ENCODE measurements at regions not wholly inside any gene's neighbourhood (a gene's known extent, or its start where the extent isn't known, plus 50 kb on each side); places are given as distances from the start of the nearest gene placed in this dataset.

DNA sequence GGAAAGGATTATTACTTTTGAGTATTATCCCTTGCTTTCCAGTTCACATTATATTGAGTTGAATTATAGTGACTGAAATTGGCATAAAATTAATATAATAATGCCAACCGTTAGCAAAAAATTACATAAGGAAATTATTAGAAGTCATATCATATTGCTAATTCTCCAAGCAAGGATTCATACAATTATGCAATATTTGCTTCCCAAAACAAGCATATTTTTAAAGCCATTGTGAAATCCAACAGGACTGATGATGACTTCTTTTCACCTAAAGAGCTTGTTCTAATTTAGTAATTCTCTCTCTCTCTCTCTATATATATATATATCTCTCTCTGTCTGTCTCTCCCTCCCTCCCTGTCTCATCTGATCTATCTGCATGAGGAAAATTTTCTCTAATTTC, 283.5 kb downstream of the DSEL start:
- DNase-seq (ENCODE audit: low read depth in 3 of 3) = no peak

DNA sequence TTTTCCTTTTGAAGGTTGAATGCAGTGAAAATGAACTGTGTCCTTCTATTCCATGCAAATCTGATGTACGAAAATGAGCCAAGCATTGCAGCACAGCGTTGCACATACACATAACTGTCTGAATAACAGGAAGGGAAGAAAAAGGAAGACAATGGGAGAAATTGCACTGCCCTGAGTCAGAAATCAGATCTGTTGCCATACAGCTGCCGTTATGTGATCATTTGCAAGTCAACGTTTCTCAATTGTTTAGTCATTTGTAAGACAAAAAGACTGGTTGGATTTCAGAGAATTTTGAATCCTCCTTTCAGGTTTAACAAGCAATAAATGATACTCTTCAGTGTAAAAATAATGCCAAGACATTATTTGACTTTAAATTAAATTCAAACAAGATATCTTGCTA, 284.1 kb downstream of the DSEL start:
- no peak for DNase-seq (ENCODE audit: low read depth in 3 of 3)

DNA sequence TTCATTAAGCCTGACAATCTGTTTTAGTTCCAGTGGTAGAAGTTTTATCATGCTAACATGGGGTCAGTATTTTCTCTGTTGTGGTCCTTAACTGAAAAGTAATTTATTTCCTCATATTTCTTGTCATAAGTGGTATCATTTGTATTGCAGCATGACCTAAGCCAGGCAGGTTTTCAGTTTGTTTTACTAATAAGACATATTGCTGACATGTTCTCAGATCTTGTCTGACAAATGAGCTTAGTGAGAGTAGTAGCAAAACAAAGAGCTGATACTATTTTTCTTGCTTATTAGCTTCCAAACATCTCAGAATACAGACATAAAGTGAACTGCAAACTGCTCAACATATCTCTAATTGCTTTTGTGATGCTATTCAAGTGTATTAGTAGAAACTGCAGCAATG, 293.6 kb downstream of the DSEL start:
- DNase-seq (ENCODE audit: low read depth in 3 of 3) = no peak

DNA sequence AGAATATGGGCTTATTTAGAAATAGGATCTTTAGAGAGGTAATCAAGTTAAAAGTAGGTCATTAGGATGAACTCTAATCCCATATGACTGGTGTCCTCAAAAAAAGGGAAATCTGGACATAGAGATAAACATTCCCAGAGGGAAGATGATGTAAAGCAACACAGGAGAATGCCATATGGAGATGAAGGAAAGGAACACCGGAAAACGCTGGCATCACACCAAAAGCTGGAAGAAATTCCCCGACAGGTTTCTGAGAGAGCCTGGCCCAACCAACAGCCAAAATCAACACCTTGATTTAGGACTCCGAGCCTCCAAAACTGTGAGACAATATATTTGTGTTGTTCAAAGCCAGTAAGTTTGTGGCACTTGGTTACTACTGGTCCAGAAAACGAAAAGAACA, 296.7 kb downstream of the DSEL start:
- no peak for DNase-seq (ENCODE audit: low read depth in 3 of 3)

DNA sequence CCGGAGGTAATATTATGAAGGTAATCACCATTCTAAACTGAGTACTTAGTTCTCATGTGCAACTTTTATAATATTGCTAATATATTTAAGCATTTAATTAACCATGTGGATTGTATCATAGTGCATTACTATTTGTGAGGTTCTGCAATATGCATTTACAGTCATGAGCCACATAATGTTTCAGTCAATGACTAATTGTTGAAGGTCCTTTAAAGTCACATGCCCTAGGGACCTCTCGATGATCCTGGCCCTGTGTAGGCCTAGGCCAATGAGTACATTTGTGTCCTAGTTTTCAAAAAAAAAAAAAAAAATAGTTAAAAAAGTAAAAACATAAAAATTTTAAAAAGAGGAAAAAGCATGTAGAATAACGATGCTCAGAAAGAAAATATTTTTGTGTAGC, 298.0 kb downstream of the DSEL start:
- DNase-seq (ENCODE audit: low read depth in 3 of 3) = no peak

DNA sequence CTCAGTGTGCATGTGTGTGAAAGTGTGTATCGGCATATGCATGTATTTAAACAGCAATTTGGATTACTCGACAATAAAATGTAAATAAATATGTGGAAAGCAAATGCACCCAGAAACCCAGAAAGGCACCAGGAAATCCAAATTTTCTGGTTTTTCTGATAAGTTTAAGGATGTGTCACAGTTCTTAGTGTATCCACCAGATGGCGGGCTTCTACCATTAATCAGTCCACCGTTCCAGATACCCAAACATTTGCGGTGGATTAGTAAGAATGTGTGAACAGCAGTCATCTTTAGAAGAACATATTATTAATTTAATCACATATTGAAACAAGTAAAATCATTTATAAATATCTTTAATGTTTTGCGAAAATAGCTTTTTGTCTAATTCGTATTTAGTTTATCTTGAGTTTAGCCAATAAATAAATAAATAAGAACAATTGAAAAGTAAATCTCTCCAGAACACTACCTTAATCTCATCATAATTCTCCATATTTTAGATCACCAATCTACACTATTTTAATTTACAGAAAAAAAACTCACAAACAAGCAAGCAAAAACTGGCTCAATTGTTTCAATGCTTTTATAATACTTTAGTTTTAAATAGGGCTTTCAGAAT, 298.9 kb downstream of the DSEL start:
- DNase-seq (ENCODE audit: low read depth in 3 of 3) = peak; percentile 13 to 49 (median 26)

DNA sequence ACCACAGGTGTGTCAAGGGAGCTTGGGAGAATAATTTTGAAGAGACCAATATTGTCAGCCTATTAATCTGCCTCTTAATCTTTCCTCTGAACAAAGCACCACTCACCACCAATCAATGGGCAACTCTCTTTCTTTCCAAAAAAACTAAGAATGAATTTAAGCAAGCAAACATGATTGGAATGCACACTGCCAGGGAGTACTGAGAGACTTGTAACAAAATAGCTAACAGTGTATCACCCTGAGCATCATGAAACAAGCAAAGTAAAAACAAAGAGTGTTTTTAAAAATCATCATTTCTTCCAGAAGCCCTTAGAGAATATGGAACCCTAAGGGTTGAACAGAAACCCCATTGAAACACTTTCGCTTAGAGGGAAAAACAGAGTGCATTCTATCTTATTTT, 299.7 kb downstream of the DSEL start:
- no peak for DNase-seq (ENCODE audit: low read depth in 3 of 3)

DNA sequence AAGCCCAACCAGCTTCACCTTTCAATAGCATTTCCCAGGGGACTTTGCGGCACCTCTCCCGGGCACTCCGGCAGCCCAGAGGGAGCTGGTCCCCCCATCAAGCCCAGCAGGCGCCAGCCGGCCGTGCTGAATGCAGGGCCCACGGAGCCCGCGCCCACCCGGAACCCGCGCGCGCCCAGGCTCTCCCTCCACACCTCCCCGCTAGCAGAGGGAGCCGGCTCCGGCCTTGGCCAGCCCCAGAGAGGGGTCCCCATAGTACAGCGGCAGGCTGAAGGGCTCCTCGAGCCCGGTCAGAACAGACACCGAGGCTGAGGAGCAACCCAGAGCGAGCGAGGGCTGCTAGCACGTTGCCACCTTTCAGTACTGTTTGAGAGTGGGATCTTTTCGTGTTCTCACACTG, 300.8 kb downstream of the DSEL start:
- no peak for DNase-seq (ENCODE audit: low read depth in 3 of 3)

DNA sequence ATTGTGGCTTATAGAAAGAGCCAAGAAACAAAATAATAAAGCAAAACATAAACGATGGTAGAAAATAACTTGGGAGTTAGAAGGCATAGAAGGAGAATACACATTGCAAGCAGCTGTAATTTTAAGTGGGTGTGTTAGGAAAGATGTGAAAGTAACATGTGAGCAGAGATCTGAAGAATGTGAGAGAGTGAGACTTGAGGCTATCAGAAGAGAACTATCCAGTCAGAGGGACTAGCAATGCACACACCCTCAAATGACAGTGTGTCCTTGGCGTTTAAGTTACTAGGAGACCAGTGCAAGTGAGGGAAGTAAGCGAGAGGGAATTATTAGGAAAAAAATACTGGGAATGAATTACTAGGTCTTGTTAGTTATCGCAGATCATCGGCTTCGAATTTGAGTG, 304.9 kb downstream of the DSEL start:
- DNase-seq (ENCODE audit: low read depth in 3 of 3) = no peak

DNA sequence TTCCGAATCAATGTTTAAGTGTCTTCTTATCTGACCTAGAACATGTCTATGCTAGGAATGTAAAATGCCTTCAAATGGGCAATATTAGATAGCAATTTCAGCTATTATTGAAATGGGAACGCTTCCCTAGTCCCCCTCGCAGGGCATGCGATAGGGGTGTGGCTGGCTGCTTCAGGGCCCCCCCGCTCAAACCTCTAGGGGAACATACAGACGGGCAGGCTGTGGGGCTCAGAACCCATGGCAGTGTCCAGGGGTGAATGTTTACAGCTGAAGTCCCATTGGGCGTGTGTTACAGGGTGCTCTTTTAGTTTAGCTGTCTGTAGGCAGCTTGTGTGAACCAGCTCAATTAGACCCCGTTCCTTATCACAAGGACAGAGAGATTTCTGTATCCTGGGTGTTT, 315.9 kb downstream of the DSEL start:
- DNase-seq (ENCODE audit: low read depth in 3 of 3) = no peak

DNA sequence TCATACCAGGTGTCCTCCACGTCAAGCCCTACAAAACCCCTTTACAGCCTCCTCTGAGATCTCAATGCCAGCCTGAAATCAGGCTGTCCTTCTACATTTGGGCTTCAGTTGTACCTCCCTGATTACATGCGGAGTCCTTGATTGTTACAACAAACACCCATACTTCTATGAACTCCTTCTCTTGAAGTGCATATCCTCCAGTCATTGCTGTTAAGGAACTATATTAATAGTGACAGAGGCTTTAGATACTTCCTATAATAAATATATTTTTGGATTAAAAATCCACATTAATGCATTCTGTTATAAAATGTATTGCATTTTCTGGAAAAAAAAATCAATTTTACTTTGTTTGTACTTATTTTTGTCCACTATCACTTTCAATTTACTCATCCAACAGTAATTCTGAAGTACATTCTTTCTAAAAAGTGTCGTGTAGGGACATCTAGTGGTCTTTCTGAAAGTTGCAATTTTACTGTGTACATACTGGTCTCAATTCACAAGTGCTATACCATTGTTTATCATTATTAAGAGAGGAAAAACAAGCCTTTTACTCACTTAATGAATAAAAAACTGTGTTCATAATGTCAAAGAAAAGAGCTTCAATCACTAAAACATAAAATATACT, 316.4 kb downstream of the DSEL start:
- no peak for DNase-seq (ENCODE audit: low read depth in 3 of 3)

DNA sequence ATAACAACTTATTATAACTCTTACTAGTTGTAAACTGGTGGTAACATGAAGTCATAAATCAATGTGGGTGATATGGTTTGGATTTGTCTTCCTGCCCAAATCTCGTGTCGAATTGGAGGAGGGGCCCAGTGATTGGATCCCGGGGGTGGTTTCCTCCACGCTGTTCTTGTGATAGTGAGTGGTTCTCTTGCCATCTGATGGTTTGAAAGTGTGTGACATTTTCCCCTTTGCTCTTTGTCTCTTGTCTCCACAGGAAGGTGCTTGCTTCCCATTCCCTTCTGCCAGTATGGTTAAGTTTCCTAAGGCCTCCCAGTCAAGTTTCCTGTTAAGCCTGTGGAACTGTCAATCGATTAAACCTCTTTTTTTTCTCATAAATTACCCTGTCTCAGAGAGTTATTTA, 321.6 kb downstream of the DSEL start:
- no peak for DNase-seq (ENCODE audit: low read depth in 3 of 3)

DNA sequence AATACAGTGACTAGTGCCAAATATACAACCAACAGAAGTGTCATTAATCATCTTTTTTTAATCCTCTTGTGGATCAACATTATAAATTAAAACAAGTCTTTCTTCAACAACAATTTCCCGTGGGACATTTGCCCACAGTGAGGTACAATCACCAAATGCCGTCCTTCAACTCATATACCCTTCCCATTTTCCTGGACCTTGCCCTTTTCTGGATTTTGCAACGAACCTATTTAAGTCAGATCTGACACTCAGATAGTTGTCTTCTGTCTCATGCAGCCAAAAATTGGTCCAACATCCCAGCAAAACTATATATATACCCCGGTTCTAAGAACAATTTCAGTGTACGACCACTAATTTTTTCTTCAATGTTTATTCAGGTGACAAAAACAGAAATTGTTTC, 324.0 kb downstream of the DSEL start:
- DNase-seq (ENCODE audit: low read depth in 3 of 3) = no peak

DNA sequence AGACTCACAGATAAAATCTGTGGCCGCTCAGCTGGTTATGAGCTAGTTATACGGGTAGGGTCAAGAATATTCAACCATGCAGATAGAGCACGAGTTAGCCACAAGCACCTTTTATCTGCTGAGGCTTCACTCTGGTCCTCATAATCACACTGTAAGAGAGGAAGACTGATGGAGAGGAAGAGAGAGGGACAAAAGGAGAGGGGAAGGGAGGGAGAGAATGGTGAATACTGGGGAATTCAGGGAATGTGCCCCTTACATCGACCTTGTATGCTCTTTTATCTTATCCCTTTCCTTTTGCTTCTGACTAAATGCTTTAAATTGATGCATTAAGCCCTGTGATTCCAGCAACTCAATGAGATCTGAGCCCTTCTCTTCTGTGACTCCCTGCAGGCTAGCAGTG, 333.1 kb downstream of the DSEL start:
- no peak for DNase-seq (ENCODE audit: low read depth in 3 of 3)

DNA sequence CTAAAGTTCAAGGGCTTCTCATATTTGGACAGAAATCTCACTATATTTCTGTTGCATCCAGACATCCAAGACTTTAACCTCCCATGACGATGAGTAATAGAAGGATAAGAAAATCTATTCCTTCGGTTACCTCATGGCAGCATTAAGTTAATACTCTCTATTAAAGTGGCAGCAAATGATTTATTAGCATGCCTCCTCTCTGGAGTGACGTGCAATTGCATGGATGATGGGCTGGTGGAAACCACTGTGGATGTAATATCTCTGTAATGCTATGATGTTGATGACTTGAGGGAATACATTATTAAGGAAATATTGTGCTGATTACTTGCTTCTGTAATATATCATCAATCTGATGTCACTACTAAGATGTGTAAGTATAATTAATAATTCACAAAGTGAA, 336.8 kb downstream of the DSEL start:
- DNase-seq (ENCODE audit: low read depth in 3 of 3) = no peak

DNA sequence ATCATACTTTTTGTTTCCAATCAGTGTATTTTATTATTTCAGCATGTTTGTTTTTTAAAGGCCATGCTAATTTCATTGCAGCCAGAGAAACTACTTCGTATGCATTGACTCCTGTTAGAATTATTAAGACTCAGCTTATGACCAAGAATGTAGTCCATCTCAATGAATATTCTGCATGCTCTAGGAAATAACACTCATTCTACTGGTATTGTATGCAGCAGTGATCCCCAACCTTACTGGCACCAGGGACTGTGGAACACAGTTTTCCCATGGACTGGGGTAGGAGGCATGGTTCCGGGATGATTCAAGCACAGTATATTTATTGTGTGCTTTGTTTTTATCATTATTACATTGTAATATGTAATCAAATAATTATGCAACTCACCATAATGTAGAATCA, 356.9 kb downstream of the DSEL start:
- DNase-seq (ENCODE audit: low read depth in 3 of 3) = no peak

DNA sequence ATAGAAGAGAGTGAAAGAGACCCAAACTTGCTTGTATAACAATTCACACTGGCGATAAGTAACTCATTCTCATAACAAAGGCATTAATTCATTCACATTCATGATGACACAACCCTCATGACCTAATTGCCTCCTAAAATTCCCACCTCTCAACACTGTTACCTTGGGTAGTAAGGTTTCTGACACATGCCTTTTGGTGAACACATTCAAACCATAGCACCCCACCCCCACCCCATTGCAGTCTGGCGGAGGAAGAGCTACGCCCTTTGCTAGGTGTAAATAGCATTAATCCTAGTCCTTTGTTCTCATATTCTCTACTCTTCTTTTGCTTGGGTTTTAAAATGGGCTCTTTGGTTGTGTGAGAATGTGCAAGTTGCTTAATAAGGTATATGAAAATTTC, 361.5 kb downstream of the DSEL start:
- no peak for DNase-seq (ENCODE audit: low read depth in 3 of 3)

DNA sequence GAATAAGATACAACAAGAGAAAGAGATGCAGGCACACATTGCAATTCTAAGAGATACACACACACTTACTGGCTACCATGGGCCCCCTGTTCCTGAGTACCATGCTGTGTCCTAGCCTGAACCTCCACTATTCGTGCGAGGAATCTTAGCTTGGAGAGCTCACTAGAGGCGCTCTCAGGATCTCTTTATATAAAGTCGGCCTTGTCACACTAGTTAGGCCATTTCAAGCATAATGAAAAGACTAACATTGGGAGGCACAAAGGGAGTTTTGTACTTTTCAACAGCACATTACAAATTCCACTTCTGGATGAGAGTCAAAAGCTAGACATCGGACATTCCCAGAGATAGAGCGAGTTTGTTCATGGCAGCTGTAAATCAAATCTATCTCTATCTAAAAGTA, 365.2 kb downstream of the DSEL start:
- DNase-seq (ENCODE audit: low read depth in 3 of 3) = no peak

DNA sequence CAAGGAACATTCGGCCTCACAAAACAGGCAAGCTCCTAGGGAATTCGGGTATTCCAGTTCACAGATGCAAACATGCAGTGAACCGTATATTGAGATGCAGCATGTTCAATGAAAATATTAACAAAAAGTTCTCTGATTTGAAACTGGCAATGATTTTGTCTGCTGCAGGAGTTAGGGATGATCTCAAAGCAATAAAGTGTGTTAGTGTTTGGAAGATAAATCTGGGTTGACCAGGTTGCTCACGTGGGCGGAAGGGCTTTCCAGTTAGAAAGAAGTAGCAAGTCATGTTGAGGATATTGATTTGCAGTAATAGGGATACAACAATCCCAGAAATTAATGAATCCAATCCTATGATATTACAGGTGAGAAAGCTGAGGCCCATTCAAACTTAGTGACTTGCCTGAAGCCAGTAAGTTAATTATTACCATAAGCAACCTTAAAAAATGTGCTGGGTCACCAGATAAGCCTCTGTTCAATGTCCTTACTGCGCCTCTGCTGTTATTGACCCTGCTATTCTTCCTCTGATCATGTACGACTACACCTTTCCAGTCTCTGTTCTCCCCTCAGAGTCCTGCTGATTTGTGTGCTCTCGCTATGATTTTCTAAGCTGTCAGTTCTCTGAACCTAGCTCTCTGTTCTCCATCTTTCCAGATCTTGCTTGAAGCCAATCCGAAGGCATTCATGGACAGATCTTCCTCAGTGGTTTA, 370.8 kb downstream of the DSEL start:
- DNase-seq (ENCODE audit: low read depth in 3 of 3) = no peak

DNA sequence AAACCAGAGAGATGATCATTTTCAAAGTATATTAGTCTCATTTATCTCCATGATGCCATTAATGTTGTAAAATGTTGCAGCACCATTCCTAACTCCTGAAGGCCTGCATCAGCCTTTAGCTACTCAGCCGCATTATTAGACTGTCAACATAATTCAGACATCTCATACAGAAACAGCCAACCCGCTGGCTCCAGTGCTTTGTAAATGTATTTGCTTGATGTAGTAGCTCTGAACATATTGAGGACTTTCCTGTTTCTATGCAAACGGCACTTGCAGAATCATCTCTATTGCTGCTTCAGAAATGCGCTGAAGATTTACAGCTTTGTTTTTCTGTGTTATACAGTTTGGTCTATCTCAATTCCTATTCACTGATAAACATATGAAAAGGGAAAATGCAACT, 372.2 kb downstream of the DSEL start:
- no peak for DNase-seq (ENCODE audit: low read depth in 3 of 3)

DNA sequence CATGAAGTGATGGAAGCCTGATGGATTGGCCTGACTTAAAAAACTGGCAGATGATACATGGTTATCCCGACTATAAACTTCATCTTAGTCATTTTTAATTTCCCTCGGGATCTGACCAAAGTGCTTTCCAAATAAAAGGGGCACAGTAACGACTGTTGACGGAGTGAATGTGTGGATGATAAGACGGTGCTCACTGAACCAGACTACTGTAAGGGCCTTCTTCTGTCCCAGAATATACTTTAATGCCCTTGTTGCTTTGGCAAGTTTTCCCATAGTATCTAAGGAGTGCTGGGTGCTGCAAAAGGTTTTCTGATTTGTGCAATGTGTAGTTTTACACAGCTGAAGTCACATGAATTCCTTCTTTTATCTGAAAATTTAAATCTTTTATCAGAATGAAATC, 373.5 kb downstream of the DSEL start:
- DNase-seq (ENCODE audit: low read depth in 3 of 3) = no peak

DNA sequence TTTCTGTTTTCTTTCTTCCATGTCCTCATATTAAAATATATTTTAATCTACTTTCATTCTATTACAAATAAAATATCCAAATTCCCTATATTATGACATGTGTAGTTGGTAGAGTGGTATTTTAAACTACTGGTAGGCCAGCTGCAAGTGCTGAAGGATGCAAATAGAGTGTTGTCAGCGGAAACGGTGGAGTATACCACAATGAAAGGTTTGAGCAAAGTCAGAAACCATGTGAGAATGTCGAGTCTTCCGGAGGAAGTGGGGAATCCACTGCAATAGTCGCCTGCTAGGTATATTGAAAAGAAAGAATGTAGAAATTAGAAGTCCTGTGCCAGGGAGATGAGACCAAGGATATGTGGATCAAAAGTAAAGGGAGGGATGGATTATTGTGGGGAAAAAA, 373.9 kb downstream of the DSEL start:
- DNase-seq (ENCODE audit: low read depth in 3 of 3) = no peak

DNA sequence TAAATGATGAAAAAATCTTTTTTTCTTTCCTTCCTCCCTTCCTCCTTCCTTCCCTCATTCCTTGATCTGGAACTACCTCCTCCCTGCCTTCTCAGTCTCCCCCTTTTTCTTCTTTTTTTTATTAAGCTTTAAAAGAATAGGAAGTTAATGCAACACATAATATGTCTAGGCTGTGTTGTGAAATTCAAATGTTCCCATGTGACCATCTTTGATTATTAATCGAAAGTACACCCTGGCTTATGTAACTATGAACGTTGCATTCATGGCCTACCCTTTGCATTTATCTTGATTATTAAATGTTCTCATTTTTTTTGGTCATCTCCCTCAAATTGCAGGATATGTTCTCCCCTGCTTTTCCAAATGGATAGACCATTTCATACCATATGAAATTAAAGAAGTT, 376.0 kb downstream of the DSEL start:
- DNase-seq (ENCODE audit: low read depth in 3 of 3) = no peak

DNA sequence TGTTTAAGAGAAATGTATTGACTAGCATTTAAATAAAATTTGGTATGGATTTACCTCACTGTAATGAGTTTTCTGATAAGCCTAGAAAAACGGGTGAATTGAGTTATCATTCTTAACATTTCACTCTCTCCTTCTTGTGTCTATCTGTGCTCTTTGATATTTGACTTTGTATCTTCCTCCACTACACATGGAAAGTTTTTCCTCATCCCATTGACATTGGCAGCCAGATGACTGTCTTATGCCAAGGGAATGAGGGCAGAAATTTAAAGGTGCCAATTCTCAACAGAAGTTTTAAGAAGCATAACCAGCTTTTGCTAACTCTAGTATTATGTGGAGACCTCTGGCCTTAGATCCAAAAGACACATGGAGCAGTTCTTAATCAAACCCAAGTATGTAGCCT, 376.6 kb downstream of the DSEL start:
- DNase-seq (ENCODE audit: low read depth in 3 of 3) = no peak

Data from stimulated activated CD4-positive, alpha-beta T cell treated with anti-CD3 and anti-CD28 coated beads, TNF-alpha, amount 100 ng/mL, for 48 hours (primary cell).